Stimulated activated CD4-positive, alpha-beta T cell treated with anti-CD3 and anti-CD28 coated beads, Interleukin-12 subunit alpha, Interleukin-12 subunit beta, amount 100 ng/mL, for 4 hours (primary cell): ENCODE measurements at regions not wholly inside any gene's neighbourhood (a gene's known extent, or its start where the extent isn't known, plus 50 kb on each side); places are given as distances from the start of the nearest gene placed in this dataset.

ENCODE experiments used
- DNase-seq: peaks from one replicate; pipeline ENCODE4 v3.0.0-alpha.2; 2020

DNA sequence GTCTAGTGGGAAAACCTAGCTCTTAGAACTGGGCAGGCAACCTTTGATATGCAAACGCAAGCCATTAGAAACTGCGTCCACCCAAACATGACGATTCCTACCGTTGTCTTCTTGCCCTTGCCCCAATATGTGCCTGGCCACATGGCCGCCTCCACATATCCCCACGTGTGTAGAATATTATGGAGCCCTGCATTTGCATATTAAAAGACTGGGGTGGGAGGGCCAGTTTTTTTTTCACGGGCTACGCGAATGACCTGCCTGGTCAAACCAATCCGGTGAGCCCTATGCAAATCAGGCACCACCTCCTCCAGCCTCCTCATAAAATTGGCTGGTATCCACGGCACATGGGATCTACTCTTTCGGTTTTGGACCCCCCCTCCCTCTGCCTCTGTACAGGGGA, 381.0 kb upstream of the RGMA start:
- no peak for DNase-seq

DNA sequence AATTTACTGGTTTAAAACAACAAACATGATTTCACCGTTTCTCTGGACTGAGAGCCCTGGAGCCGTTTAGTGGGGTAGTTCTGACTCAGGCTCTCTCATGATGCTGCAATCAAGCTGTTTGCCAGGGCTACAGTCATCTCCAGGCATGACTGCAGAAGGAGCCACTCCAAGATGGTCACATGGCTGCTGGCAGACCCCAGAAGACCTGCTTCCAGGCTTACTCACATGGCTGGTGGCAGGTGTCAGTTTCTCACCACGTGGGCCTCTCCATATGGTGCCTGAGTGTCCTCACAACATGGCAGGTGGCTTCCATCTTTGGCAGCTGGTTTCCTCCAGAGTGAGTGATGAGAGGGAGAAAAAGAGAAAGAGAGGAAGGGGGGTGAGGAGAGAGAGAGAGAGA, 378.3 kb upstream of the RGMA start:
- DNase-seq: no peak

DNA sequence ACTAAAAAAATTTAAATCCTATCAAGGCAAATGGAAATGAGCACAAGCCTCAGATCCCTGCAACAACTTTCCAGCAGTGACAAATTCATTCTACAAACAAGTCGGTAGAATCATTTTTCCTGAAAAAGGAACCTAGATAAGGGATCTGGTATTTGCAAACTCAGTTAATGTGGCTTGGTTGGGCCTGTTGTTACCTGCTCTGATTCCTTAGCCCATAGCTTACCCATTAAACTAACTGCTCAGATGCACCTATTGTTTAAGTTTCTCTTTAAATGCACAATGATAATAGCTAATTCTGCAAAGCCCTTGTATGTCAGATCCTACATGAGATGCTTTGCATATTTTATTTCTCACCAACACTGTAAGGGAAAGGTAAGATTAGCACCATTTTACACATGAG, 377.4 kb upstream of the RGMA start:
- DNase-seq: no peak

DNA sequence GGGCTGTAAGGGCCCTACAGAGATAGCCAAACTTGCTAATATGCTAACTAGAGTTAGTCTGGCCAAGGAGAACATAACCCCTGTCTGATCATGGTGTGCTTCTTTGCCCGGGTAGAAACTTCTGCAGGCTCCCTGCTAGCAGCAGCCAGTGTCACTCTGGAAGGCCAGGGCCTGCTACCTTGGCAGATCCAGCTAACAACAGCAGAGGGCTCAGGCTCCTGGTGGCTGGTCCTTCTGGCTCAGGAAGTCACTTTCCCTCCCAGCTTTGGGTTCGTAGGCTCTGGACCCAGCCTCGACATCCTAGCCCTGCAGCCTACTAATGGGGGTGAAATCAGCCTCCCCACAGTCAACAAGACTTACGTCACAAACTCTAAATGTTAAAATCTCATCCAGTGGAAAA, 373.7 kb upstream of the RGMA start:
- no peak for DNase-seq

DNA sequence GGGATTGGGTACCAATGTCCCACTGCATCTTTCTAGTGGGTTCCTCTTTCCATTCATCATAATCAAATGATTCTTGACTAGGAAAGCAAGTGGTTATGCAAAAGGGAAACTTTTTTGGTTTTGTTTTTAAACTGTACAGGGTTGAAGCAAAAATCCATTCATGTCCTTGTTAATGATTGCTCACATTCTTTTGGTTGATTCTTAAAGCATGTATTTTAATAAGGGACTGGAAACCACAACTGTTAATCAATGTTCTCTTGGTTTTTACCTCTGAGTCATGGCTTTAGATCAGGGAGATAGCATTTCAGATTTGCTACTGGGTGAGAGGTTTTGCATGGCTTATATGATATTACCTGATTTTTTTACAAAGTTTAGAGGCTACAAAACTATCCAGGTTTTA, 371.7 kb upstream of the RGMA start:
- no peak for DNase-seq

DNA sequence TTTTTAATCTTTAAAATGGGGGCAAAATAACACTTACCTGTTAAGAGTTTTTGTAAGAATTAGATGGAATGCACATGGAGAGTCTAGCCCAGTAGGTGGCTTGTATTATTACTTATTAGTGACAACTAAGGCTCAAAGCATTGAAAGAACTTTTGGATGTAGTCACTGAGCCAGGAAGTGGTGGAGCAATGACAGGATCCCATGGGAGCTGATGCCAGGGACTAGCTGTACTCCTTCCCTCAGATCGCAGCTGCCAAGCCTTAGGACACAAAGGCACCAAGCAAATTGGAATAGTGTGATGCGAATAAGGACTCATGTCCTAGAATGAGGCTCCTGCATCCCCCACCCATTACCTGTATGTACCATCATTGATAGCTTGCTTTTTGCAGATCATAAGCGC, 370.4 kb upstream of the RGMA start:
- no peak for DNase-seq

DNA sequence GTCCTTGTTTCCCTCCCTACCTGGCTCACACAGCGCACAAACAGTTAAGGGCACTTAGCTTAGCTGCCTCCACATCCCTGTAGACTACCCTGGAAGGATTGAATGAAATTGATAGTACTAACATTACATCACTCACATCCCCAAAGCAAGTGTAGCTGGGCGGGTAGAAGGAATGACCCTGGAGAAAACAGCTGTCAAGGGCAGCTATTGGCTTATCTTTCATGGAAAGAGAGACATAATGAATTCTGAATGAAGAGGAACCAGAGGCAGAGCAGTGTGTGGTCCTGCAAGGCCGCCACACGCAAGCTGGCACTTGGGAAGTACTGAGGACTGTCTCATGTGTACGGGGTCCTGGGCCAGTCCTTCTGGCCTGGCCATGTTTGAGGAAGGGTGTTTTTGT, 369.6 kb upstream of the RGMA start:
- no peak for DNase-seq

DNA sequence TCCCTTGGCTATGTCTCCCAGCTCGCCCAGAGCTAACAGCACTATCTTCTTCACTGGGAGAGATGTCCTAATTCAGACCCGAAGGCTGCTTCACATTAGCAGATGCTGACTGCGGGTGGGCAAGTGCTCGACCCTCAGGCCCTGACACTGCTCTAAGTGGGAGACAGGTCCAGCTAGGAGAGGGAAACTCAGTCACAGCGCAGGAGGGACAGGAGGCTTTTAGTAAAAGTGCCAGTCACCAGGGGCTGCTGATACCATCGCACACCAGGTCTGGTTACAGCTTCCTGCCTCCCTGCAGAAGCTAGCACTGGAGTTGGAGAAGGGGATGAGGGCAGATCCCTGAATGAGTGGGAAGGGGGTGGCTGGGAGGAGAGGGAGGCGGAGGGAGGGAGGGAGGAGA, 365.8 kb upstream of the RGMA start:
- DNase-seq: no peak

DNA sequence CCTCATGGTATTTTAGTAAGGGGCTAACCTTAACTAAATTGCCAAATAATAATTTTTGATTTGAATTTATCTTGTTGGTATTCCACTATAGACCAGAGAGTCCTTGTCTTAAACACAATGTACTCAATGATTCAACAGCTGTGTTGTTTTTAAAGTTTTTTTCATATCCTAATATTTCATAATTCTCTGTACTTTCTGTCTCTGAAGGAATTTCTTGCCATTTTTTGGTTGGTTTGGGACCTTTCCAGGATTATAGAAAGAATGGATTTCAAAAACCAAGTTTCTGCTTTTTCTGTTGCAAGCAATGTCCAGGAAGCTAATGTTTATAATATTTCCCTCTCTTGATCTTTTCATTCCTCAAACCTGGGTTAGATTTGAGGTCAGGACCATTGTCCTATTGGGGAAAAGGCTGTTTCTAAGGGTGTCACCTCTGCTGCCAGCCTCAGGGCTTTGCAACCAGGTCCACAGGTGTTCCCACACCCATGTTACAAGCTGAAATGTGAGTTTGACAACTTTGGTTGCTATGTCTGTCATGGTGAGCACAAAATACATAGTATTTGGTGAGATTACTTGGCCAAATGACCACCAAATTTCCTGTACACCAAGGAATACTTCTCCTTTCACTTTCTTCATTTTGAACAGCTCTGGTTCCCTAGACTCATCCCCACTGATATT, 363.7 kb upstream of the RGMA start:
- no peak for DNase-seq

DNA sequence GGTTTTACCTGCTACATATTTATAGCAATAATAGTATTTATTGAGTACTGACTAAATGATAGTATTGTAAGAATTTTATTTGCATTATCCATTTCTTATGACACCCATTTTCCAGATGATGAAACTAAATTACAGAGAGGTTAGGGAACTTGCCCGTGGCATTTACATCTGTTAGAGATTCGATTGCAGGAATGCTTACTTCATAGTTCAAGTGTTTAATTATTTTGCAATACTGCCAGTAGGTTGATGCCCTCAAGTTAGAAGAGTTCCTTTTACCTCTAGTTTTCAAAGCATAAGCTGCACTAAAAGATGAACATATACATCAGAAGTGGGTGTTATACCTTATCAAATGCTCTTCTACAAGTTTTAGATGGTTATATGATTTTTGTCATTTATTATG, 362.8 kb upstream of the RGMA start:
- no peak for DNase-seq

DNA sequence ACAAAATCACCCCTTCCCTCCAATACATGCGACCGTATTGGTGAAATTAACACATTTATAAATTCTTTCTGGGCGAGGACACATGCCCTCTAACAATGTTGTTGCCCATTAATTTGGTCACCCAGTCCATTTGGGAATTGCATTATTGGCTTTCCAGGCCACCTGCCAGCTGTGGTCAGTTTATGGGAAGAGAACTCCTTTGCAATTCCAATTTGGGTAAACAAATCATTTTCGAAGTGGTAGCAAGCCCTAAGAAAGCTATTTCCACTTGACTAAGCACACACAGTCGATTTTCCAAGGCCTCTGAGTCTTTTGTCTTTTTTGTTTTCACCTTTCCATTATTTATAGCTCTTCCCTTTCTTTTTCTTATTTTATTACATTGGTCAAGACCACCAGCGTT, 362.3 kb upstream of the RGMA start:
- no peak for DNase-seq

DNA sequence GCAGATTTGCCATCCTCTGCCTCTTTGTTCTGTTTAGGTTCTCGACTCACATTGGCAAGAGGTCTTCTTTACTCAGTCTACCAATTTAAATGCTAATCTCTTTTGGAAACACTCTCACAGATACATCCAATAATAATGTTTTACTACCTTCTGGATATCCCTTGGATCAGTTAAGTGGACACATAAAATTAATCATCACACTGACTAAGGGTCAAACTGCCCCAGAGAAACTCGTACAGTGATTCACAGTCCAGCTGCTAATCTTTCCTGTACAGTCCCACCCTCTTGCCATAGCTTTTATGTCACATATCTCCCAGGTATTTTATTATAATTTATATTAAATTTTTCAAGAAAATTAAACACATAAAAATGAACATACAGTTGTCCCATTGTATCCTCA, 360.8 kb upstream of the RGMA start:
- DNase-seq: no peak

DNA sequence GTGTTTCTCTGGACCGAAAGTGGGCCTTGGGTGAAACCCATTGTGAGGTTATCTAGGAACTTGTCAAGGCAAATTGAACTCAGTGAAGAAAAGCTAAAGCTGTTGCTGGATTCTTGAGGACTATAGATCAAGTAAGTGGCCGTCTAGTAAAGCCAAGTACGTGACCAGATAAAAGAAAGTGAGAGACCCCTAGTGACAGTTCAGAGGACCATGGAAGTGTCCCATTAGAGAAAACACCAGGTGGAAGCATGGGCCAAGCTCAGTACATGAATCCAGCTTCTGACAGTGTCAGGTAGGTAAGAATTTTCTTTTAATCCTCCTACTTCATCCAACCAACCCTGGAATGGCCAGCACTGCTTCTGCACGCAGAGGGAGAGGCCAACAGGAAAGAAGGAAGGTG, 349.3 kb upstream of the RGMA start:
- DNase-seq: no peak

DNA sequence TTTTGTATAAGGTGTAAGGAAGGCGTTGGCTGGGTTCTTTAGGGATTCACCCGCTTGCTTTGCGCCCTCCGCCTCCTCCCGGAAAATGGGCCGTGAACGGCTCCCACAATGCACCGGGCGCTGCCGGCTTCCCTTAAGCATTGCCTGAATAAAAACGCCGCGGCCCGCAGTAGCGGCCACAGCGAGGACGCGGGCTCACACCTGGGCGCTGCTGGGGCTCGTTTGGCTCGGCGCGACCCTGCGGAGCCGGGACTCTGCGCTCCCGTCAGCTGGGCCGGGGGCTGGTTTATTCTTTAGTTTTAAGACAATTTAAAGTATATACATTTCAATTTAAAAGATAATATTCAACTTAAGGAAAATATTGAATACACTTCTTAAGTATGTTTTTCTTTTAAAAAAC, 343.5 kb upstream of the RGMA start:
- no peak for DNase-seq

DNA sequence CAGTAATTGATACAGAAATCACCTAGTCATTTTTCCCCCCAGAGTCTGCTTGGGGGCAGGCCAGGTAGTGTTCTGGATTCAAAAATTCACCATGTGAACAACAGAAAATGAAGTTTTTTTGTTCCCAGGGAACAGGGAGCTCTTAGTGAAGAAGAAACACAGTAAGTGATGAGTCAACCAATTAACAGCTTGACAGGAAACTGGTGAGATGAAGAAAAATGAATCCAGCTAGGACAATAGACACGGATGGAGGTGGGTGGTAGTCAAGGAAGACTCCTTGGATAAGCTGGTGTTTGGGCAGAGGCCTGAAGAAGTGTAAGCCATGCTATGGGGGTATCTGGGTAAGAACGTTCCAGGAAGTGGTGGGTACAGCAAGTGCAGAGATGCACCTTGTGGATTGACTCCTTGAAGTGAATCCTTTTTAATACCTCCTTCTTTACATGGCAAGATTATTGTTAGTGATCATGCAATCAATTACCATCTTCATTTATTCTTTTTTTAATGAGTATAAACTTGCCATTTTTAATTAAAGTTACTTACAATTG, 339.9 kb upstream of the RGMA start:
- no peak for DNase-seq

DNA sequence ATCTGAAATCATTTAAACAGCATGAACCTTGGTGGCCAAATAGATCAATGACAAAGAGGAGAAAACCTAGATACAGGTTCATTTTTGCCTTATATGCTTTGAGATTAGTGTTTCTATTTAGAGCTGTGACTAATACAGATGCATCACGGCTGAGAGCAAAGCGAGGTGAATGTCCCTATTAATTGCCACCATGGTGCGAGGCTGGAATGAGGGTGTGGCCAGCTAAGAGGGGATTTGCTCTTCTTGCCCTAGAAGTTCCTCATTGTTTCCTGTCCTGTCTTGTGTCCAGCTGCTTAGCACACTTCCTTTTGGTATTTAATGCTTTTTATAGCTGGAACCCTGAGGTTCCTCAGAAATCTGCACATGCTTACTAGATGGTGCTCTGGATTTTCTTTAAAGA, 339.1 kb upstream of the RGMA start:
- no peak for DNase-seq

DNA sequence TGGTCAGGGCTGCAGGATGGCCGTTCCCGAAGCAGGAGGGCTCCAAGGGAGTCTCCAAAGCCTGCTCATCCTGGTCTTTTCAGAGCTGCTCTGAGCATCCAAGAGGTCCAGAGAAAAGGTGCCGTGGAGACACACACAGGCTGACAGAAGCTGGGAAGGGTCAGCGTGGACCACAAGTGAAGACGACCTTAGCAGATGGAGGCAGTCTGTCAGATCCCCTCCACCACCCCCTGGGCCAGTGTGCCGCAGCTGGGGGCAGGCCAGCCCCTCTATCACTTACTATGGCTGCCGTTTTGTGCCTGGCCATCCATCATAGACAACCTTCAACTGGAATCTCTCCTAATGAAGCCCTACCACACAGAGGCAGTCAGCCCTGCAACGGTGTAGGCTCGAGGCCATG, 335.1 kb upstream of the RGMA start:
- DNase-seq: no peak

DNA sequence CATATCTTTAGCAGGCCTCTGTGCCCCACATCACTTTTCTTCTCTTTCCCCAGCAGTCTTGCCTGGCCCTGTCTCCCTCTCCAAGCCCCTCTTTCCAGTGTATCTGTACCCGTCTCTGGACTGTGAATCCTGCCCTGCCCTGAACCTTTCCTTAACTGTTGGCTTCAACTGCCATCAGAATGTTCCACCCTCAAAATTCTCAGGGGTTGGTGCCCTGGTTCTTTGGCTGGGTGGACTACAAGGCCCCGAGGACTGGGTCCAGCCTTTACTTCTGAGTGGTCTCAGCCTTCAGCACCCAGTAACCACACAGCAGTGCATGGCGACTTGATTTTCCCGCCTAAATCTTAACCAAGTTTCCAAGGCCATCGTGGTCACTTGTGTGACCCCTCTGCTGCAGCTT, 333.5 kb upstream of the RGMA start:
- no peak for DNase-seq

DNA sequence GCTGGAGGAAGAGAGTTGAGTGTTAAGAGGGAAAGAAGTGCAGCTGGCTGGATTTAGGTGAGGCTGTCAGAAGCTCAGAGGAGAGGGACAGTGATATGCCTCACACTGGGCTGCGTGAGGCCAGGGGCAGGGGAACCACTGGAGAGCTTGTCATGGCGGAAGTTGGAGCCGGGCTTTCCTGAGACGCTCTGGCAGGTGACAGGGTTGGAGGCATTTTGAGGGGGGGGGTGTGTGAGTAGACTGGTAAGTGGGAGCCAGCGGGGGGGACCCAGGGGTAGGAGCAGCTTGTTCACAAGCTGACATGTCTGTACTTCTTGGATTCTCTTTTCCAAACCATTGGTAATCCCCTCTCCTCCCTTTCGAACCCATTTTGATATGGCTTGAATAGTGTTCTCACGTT, 331.5 kb upstream of the RGMA start:
- DNase-seq: no peak

DNA sequence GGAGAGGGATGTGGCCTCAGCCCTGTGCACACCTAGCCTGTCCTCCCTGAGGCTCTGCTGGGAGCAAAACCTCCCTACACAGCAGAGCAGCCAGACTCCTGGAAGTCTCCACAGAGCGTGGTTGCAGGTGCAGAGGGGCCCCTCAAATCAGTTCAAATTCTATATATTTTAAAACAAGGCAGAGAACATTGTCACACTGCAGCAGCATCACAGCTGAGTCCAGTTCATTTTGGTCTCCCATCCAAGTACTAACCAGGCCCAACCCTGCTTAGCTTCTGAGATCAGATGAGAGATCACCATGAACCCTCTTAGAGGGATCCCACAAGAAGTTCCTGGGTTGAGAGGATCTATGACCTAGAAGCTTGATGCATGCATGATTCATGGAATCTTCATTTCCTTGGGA, 331.0 kb upstream of the RGMA start:
- no peak for DNase-seq

DNA sequence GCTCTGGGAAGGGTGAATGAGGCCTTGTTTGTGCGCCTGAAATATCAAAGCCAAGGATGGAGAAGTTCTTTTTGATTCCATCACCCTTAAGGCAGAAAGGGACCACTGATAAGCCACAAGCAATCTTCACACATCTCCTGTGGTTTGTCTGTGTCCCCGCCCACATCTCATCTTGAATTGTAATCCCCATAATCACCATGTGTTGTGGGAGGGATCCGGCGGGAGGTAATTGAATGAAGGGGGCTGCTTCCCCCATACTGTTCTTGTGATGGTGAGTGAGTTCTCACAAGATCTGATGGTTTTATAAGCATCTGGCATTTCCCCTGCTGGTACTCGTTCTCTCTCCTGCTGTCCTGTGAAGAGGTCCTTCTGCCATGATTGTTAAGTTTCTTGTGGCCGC, 329.6 kb upstream of the RGMA start:
- DNase-seq: no peak

DNA sequence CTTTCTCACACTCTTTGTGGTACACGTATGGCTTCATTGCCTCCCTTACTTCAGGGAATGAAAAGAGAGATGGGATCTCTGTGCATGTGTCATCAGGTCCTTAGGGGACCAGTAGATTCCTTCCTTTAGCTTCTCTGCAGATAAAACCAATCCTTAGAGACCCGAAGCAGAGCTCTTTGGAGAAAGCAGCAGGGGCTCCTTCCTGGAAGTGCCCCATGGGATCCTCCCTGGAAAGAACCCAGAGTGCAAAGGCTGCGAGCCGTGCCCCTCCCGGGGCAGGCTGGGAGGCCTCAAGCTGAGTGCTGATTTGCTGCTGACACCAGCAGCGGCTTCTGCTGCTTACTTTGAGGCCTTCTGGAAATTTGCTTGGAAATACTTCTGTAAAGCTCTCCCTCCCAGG, 328.6 kb upstream of the RGMA start:
- no peak for DNase-seq

DNA sequence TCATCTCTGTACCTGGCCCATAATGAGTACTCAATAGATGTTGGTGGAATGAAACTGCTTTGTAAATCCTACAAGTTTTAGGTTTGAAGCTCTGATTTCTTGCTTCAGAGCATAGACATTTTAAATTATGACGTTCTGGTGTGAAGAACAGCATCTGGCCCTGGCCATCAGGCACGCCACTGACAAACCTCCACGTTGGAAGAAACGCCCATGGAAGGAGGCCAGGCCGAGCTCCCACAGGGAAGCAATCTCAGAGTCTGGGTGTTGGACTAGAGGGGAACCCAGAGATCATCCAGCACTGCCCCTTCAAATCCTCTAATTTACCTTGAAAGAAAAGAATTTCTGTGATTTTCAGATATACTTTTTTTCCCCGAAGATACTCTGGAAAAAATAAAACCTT, 328.1 kb upstream of the RGMA start:
- DNase-seq: no peak

DNA sequence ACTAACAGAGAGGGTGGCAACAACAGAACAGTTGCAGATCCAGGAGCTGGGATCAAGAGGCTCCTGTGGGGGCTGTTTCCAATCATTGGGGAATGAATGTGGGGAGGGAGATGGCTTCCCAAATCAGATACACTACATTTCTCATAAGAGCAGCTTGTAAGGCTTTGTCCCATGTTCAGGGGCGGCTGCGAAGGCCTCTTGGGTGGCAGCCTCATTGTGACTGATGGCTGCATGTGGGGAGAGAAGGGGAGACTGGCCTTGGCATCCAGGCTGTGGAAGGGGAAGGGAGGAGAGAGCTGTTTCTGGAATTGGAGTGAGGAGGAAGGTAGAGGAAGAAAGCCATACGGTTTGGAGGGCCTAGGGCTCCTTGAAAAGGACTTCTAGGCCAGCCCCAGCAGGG, 326.6 kb upstream of the RGMA start:
- no peak for DNase-seq

DNA sequence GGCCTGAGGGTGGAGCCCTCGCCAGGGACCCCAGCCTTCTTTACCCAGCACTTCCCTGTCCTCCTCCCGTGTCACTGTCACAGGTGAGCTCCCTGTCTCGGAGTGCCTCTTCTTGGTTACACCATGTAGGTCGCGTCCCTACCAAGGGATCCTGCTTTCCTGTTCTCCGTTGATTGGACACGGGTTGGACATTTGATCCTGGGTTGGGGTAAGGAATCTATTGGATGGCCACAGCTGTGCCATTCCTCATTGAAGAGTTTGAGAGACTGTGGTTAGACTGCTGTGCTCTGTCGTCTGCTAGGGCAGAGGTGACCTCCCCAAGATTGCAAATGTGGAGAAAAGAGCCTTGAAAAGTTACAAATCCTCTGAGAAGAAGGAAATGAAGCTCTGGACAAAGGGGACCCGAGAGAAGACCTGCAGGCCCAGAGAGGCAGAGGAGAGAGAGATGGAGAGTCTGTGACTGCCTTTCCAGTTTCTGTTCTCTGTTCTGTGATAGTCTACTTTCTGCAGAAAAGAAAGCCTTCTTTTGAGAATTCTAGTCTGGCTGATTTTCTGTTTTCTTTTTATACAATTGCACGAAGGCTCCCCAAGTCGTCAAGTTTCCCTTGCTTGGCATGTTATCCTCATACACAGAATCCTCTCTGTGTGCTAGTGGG, 325.7 kb upstream of the RGMA start:
- no peak for DNase-seq
